GM23248 (cell line): ENCODE measurements at regions not wholly inside any gene's neighbourhood (a gene's known extent, or its start where the extent isn't known, plus 50 kb on each side); places are given as distances from the start of the nearest gene placed in this dataset.

Source experiments
- DNase-seq: peaks from one replicate; pipeline ENCODE4 v3.0.0-alpha.2; 2015
- H2AFZ ChIP-seq: fragments of 200-600 bp; sonication (generic); 2 replicates; pipeline ENCODE4 v1.6.1; 2016; ENCODE audit warnings: antibody characterized with exemption
- H3F3A ChIP-seq: fragments of 200-600 bp; sonication (generic); 2 replicates; pipeline ENCODE4 v1.6.1; 2016; ENCODE audit warnings: mild to moderate bottlenecking, antibody characterized with exemption, mixed run types; ENCODE audit not compliant: insufficient read depth
- H3K27ac ChIP-seq: fragments of 200-600 bp; sonication (generic); 2 replicates; pipeline ENCODE4 v1.5.1; 2016; ENCODE audit warnings: mild to moderate bottlenecking
- H3K27me3 ChIP-seq: fragments of 200-600 bp; sonication (generic); replicated peaks from 2 replicates; pipeline ENCODE4 v1.6.1; 2016; ENCODE audit warnings: mild to moderate bottlenecking; ENCODE audit not compliant: insufficient read depth
- H3K36me3 ChIP-seq: fragments of 200-600 bp; sonication (generic); 2 replicates; pipeline ENCODE4 v1.6.1; 2016; ENCODE audit warnings: low read depth, mild to moderate bottlenecking
- H3K4me1 ChIP-seq: fragments of 200-600 bp; sonication (generic); 2 replicates; pipeline ENCODE4 v1.6.1; 2016; ENCODE audit warnings: mild to moderate bottlenecking; ENCODE audit not compliant: insufficient read depth
- H3K4me2 ChIP-seq: fragments of 200-600 bp; sonication (generic); one replicate; pipeline ENCODE4 v1.6.1; 2016; ENCODE audit warnings: mild to moderate bottlenecking; ENCODE audit not compliant: unreplicated experiment
- H3K4me3 ChIP-seq: fragments of 200-600 bp; sonication (generic); 2 replicates; pipeline ENCODE4 v1.5.1; 2016; ENCODE audit warnings: mild to moderate bottlenecking
- H3K79me2 ChIP-seq: fragments of 200-600 bp; sonication (generic); 2 replicates; pipeline ENCODE4 v1.6.1; 2016; ENCODE audit warnings: mild to moderate bottlenecking; ENCODE audit not compliant: insufficient read depth
- H3K9ac ChIP-seq: fragments of 200-600 bp; sonication (generic); 2 replicates; pipeline ENCODE4 v1.6.1; 2016; ENCODE audit warnings: mild to moderate bottlenecking
- H3K9me2 ChIP-seq: fragments of 200-600 bp; sonication (generic); 2 replicates; pipeline ENCODE4 v1.6.1; 2016; ENCODE audit warnings: mixed run types, mild to moderate bottlenecking, moderate library complexity; ENCODE audit not compliant: insufficient read depth
- H3K9me3 ChIP-seq: fragments of 200-600 bp; sonication (generic); one replicate; pipeline ENCODE4 v1.6.1; 2017; ENCODE audit warnings: low read depth
- H4K20me1 ChIP-seq: fragments of 200-600 bp; sonication (generic); 2 replicates; pipeline ENCODE4 v1.6.0; 2016; ENCODE audit not compliant: insufficient read depth
- EZH2 ChIP-seq: fragments of 200-600 bp; sonication (generic); IDR thresholded peaks from 2 replicates; pipeline ENCODE4 v1.6.1; 2018; ENCODE audit warnings: antibody characterized with exemption, mild to moderate bottlenecking; ENCODE audit not compliant: insufficient read depth, poor library complexity, severe bottlenecking
- EZH2phosphoT487 ChIP-seq: fragments of 200-600 bp; sonication (generic); IDR thresholded peaks from 2 replicates; pipeline ENCODE4 v1.6.1; 2018; ENCODE audit warnings: antibody characterized with exemption, moderate library complexity, mild to moderate bottlenecking, low read depth; ENCODE audit not compliant: insufficient read depth
- WGBS, 2 experiments: methylation state at CpG; one replicate each; pipeline ENCODE4 v1.1.6; 2015 to 2017; ENCODE audit warnings: low lambda C conversion rate in 2 of 2, low coverage in 1 of 2; ENCODE audit errors: missing lambda C conversion rate in 2 of 2; 5-methylcytosine and 5-hydroxymethylcytosine counted together
- in situ Hi-C: fragments of 300-500 bp; cut with MboI; formaldehyde crosslinking; loops from 2 replicates; pipeline ENCODE4 v1.15.0; 2020

GRCh38 chr12:79521576-79521975 lies 169.2 kb downstream of the PAWR start:
- Histone ChIP-seq H3K79me2 (no peaks in the 10 kb centered on the region), H3K4me1 (0 out of 2 replicates have a peak, but pooled peaks cover 12% of the 10 kb centered on the region), H3K27ac (no peak overlapping the region), H3K9ac (no peak overlapping the region), H2AFZ (no peak overlapping the region), H3K4me2 (no peak overlapping the region), H3K4me3 (no peak overlapping the region), H3K27me3 (no peaks in the 10 kb centered on the region), H3K9me3 (no peaks in the 10 kb centered on the region), H4K20me1 (no peaks in the 10 kb centered on the region), H3F3A (no peaks in the 10 kb centered on the region), H3K9me2 (no peaks in the 10 kb centered on the region), H3K36me3 (no peaks in the 10 kb centered on the region)
- TF ChIP-seq EZH2, result no peak
- 91 to 93% methylated on average over 1 of the region's 1 CpG for WGBS, 2 experiments
- DNase-seq, result peak; percentile 19
- in situ Hi-C loops, result no loop called here

GRCh38 chr12:79517363-79517762 lies 173.4 kb downstream of the PAWR start:
- in situ Hi-C loops, result no loop called here
- Histone ChIP-seq H3K4me3 (no peak overlapping the region), H3K36me3 (no peaks in the 10 kb centered on the region), H4K20me1 (no peaks in the 10 kb centered on the region), H3K4me1 (peaks cover 11% of the 10 kb centered on the region; the same call in 1 of the 2 replicates), H3K27ac (no peak overlapping the region), H3K9me3 (no peaks in the 10 kb centered on the region), H3K27me3 (no peaks in the 10 kb centered on the region), H3K9me2 (no peaks in the 10 kb centered on the region), H3F3A (no peaks in the 10 kb centered on the region), H3K79me2 (no peaks in the 10 kb centered on the region), H3K9ac (no peak overlapping the region), H3K4me2 (no peak overlapping the region), H2AFZ (no peak overlapping the region)
- 85 to 92% methylated on average over 2 of the region's 2 CpGs for WGBS, 2 experiments
- no peak for DNase-seq
- TF ChIP-seq EZH2phosphoT487 (no peak), EZH2 (no peak)

- Histone ChIP-seq H2AFZ (no peak overlapping the region; the same call in 1 of the 2 replicates), H4K20me1 (no peaks in the 10 kb centered on the region)
Measured at GRCh38 chr12:79515530-79515935, 175.2 kb downstream of the PAWR start.

GRCh38 chr12:79514730-79515529 lies 175.8 kb downstream of the PAWR start:
- H3F3A ChIP-seq, result no peaks in the 10 kb centered on the region
- no peak overlapping the region for H3K9ac ChIP-seq
- no peak overlapping the region for H3K4me3 ChIP-seq
- no peaks in the 10 kb centered on the region for H3K9me3 ChIP-seq
- H3K36me3 ChIP-seq, result no peaks in the 10 kb centered on the region
- H3K27ac ChIP-seq, result no peak overlapping the region
- no peaks in the 10 kb centered on the region for H3K79me2 ChIP-seq
- H4K20me1 ChIP-seq, result no peaks in the 10 kb centered on the region
- H3K4me1 ChIP-seq, result no peaks in the 10 kb centered on the region; the same call in 1 of the 2 replicates
- TF ChIP-seq EZH2 (no peak), EZH2phosphoT487 (no peak)
- DNase-seq, result peak; percentile 20
- H3K9me2 ChIP-seq, result no peaks in the 10 kb centered on the region
- in situ Hi-C loops, result no loop called here
- no peaks in the 10 kb centered on the region for H3K27me3 ChIP-seq
- H3K4me2 ChIP-seq, result no peak overlapping the region
- 47 to 48% methylated on average over 1 of the region's 1 CpG for WGBS, 2 experiments
- peak overlapping the region; percentile 42; the same call in 1 of the 2 replicates for H2AFZ ChIP-seq

More at GRCh38 chr12:79515530-79515935, 175.2 kb downstream of the PAWR start:
- no peaks in the 10 kb centered on the region for H3K79me2 ChIP-seq
- in situ Hi-C loops, result no loop called here
- 62 to 71% methylated on average over 1 to 3 of the region's 3 CpGs for WGBS, 2 experiments
- no peaks in the 10 kb centered on the region for H3K36me3 ChIP-seq
- no peaks in the 10 kb centered on the region for H3F3A ChIP-seq
- H3K9me3 ChIP-seq, result no peaks in the 10 kb centered on the region
- H3K9me2 ChIP-seq, result no peaks in the 10 kb centered on the region
- no peak for TF ChIP-seq EZH2phosphoT487
- no peak overlapping the region for H3K4me3 ChIP-seq
- no peak for DNase-seq
- no peak overlapping the region for H3K27ac ChIP-seq
- H3K9ac ChIP-seq, result no peak overlapping the region
- no peaks in the 10 kb centered on the region; the same call in 1 of the 2 replicates for H3K4me1 ChIP-seq
- H3K27me3 ChIP-seq, result no peaks in the 10 kb centered on the region
- no peak overlapping the region for H3K4me2 ChIP-seq
